GM19239 (cell line): ENCODE measurements at regions not wholly inside any gene's neighbourhood (a gene's known extent, or its start where the extent isn't known, plus 50 kb on each side); places are given as distances from the start of the nearest gene placed in this dataset.
"Not testable (repeated sequence)": the region's sequence is repeated elsewhere in the genome, so short reads cannot be mapped to it uniquely, and the experiment has no call there.

Source experiments
- DNase-seq: peaks from one replicate; pipeline ENCODE4 v3.0.0; 2011; ENCODE audit warnings: low spot score; ENCODE audit not compliant: insufficient read length
- FAIRE-seq: peaks from 2 replicates; lab custom pipeline; 2011; peaks lifted over from hg19 to GRCh38; lab: Jason Lieb, UNC

- DNase-seq (no peak), FAIRE-seq (no peak)
These were observed 127.9 kb upstream of the SLC13A1 start for GRCh38 chr7:123327661-123328060.

GRCh38 chr7:123324283-123324682 lies 124.5 kb upstream of the SLC13A1 start:
- DNase-seq: no peak
- no peak for FAIRE-seq

GRCh38 chr7:123323689-123324088 lies 123.9 kb upstream of the SLC13A1 start:
- FAIRE-seq (no peak), DNase-seq (no peak)

GRCh38 chr7:123321578-123321977 lies 121.8 kb upstream of the SLC13A1 start:
- not testable (repeated sequence) for FAIRE-seq, DNase-seq

- no peak for DNase-seq
- FAIRE-seq: no peak
These were observed 120.1 kb upstream of the SLC13A1 start for GRCh38 chr7:123319911-123320310.

- FAIRE-seq (no peak), DNase-seq (no peak)
These were observed 115.1 kb upstream of the SLC13A1 start for GRCh38 chr7:123314886-123315285.

GRCh38 chr7:123308254-123308951 lies 108.6 kb upstream of the SLC13A1 start:
- DNase-seq: no peak
- no peak for FAIRE-seq

- FAIRE-seq (peak; percentile 26), DNase-seq (no peak)
These were observed 106.1 kb upstream of the SLC13A1 start for GRCh38 chr7:123305840-123306375.

GRCh38 chr7:123303926-123304325 lies 104.2 kb upstream of the SLC13A1 start:
- FAIRE-seq (no peak), DNase-seq (no peak)

GRCh38 chr7:123296965-123297364 lies 97.2 kb upstream of the SLC13A1 start:
- no peak for FAIRE-seq
- DNase-seq: no peak

- DNase-seq (no peak), FAIRE-seq (no peak)
These were observed 93.9 kb upstream of the SLC13A1 start for GRCh38 chr7:123293710-123294109.

- peak; percentile 18 for FAIRE-seq
These were observed 92.5 kb upstream of the SLC13A1 start for GRCh38 chr7:123292227-123292626.

GRCh38 chr7:123289200-123289599 lies 89.4 kb upstream of the SLC13A1 start:
- DNase-seq (no peak), FAIRE-seq (no peak)

More at GRCh38 chr7:123292227-123292626, 92.5 kb upstream of the SLC13A1 start:
- no peak for DNase-seq

- no peak for FAIRE-seq
- no peak for DNase-seq
These were observed 85.4 kb upstream of the SLC13A1 start for GRCh38 chr7:123285076-123285700.

GRCh38 chr7:123283373-123283772 lies 83.6 kb upstream of the SLC13A1 start:
- DNase-seq: no peak
- no peak for FAIRE-seq

- no peak for DNase-seq
- no peak for FAIRE-seq
These were observed 82.4 kb upstream of the SLC13A1 start for GRCh38 chr7:123282181-123282580.

- no peak for FAIRE-seq
These were observed 80.2 kb upstream of the SLC13A1 start for GRCh38 chr7:123279949-123280348.

GRCh38 chr7:123275036-123275753 lies 75.4 kb upstream of the SLC13A1 start:
- DNase-seq (no peak), FAIRE-seq (no peak)

More at GRCh38 chr7:123279949-123280348, 80.2 kb upstream of the SLC13A1 start:
- DNase-seq: no peak

GRCh38 chr7:123273185-123273584 lies 73.4 kb upstream of the SLC13A1 start:
- FAIRE-seq (no peak), DNase-seq (no peak)

- DNase-seq: no peak
- no peak for FAIRE-seq
These were observed 72.1 kb upstream of the SLC13A1 start for GRCh38 chr7:123271856-123272255.

GRCh38 chr7:123271231-123271630 lies 71.5 kb upstream of the SLC13A1 start:
- DNase-seq (no peak), FAIRE-seq (no peak)
